ENCODE measurements at regions not wholly inside any gene's neighbourhood (a gene's known extent, or its start where the extent isn't known, plus 50 kb on each side); places are given as distances from the start of the nearest gene placed in this dataset.

GRCh38 chr12:97047361-97047760 is 140.3 kb downstream of the NEDD1 start:
- H3K27ac ChIP-seq (replicated peaks) = no peak overlapping the region
- no peak for DNase-seq (ENCODE audit: low read depth in 1 of 2, low spot score in 1 of 2)
- H3K4me3 ChIP-seq (replicated peaks; ENCODE audit: insufficient read depth, low read length) = no peak overlapping the region
- no peaks in the 10 kb centered on the region for H3K27me3 ChIP-seq (ENCODE audit: insufficient read depth, poor library complexity, severe bottlenecking)
- TF ChIP-seq SPI1 (IDR thresholded peaks at IDR 0.05; ENCODE audit: borderline replicate concordance, low read depth) (no peak), GABPA (IDR thresholded peaks at IDR 0.05; ENCODE audit: low read depth) (no peak), REST (IDR thresholded peaks at IDR 0.05; ENCODE audit: insufficient replicate concordance, low read depth) (no peak)

GRCh38 chr12:97048421-97049035 is 141.5 kb downstream of the NEDD1 start:
- TF ChIP-seq REST (IDR thresholded peaks at IDR 0.05; ENCODE audit: insufficient replicate concordance, low read depth) (no peak), CTCF (IDR thresholded peaks at IDR 0.05; ENCODE audit: insufficient read depth, low read length) (no peak), POLR2AphosphoS5 (IDR thresholded peaks at IDR 0.05; ENCODE audit: low read depth) (no peak), GABPA (IDR thresholded peaks at IDR 0.05; ENCODE audit: low read depth) (no peak), SPI1 (IDR thresholded peaks at IDR 0.05; ENCODE audit: borderline replicate concordance, low read depth) (no peak)

GRCh38 chr12:97050509-97050908 is 143.5 kb downstream of the NEDD1 start:
- no peak overlapping the region for H3K27ac ChIP-seq (replicated peaks)
- TF ChIP-seq GABPA (IDR thresholded peaks at IDR 0.05; ENCODE audit: low read depth) (no peak), SPI1 (IDR thresholded peaks at IDR 0.05; ENCODE audit: borderline replicate concordance, low read depth) (no peak), POLR2AphosphoS5 (IDR thresholded peaks at IDR 0.05; ENCODE audit: low read depth) (no peak), REST (IDR thresholded peaks at IDR 0.05; ENCODE audit: insufficient replicate concordance, low read depth) (no peak), CTCF (IDR thresholded peaks at IDR 0.05; ENCODE audit: insufficient read depth, low read length) (no peak)
- no peak for DNase-seq (ENCODE audit: low read depth in 1 of 2, low spot score in 1 of 2)
- no peak overlapping the region for H3K4me3 ChIP-seq (replicated peaks; ENCODE audit: insufficient read depth, low read length)
- no peaks in the 10 kb centered on the region for H3K27me3 ChIP-seq (ENCODE audit: insufficient read depth, poor library complexity, severe bottlenecking)

More at GRCh38 chr12:97048421-97049035, 141.5 kb downstream of the NEDD1 start:
- Histone ChIP-seq H3K4me3 (replicated peaks; ENCODE audit: insufficient read depth, low read length) (no peak overlapping the region), H3K27me3 (ENCODE audit: insufficient read depth, poor library complexity, severe bottlenecking) (no peaks in the 10 kb centered on the region), H3K27ac (replicated peaks) (no peak overlapping the region)
- no peak for DNase-seq (ENCODE audit: low read depth in 1 of 2, low spot score in 1 of 2)
